Stimulated activated CD4-positive, alpha-beta T cell treated with anti-CD3 and anti-CD28 coated beads, TNF-alpha, amount 100 ng/mL, for 24 hours (primary cell): ENCODE measurements at regions not wholly inside any gene's neighbourhood (a gene's known extent, or its start where the extent isn't known, plus 50 kb on each side); places are given as distances from the start of the nearest gene placed in this dataset.

ENCODE experiments used
- DNase-seq, 3 experiments: peaks; one replicate each; pipeline ENCODE4 v3.0.0-alpha.2; 2020; ENCODE audit warnings: low read depth in 3 of 3

- DNase-seq, result no peak
Measured at GRCh38 chr5:153101235-153102180, 389.0 kb upstream of the GRIA1 start.

- DNase-seq, result no peak
Measured at GRCh38 chr5:153116916-153117315, 373.6 kb upstream of the GRIA1 start.

- DNase-seq, result no peak
Measured at GRCh38 chr5:153118018-153118417, 372.5 kb upstream of the GRIA1 start.

- no peak for DNase-seq
Measured at GRCh38 chr5:153122403-153122802, 368.1 kb upstream of the GRIA1 start.

GRCh38 chr5:153130296-153130695 is 360.2 kb upstream of the GRIA1 start:
- no peak for DNase-seq

- no peak for DNase-seq
Measured at GRCh38 chr5:153135411-153135810, 355.1 kb upstream of the GRIA1 start.

- no peak for DNase-seq
Measured at GRCh38 chr5:153136910-153137614, 353.4 kb upstream of the GRIA1 start.

GRCh38 chr5:153147891-153148623 is 342.4 kb upstream of the GRIA1 start:
- DNase-seq, result no peak

GRCh38 chr5:153148624-153148976 is 341.9 kb upstream of the GRIA1 start:
- DNase-seq, result no peak

- no peak for DNase-seq
Measured at GRCh38 chr5:153151558-153151957, 338.9 kb upstream of the GRIA1 start.

- no peak for DNase-seq
Measured at GRCh38 chr5:153153086-153153485, 337.4 kb upstream of the GRIA1 start.

- no peak for DNase-seq
Measured at GRCh38 chr5:153157156-153157555, 333.3 kb upstream of the GRIA1 start.

GRCh38 chr5:153158608-153159007 is 331.9 kb upstream of the GRIA1 start:
- no peak for DNase-seq

- no peak for DNase-seq
Measured at GRCh38 chr5:153159616-153160015, 330.9 kb upstream of the GRIA1 start.

- DNase-seq, result no peak
Measured at GRCh38 chr5:153168241-153168640, 322.2 kb upstream of the GRIA1 start.

- no peak for DNase-seq
Measured at GRCh38 chr5:153187503-153187902, 303.0 kb upstream of the GRIA1 start.

GRCh38 chr5:153206361-153206760 is 284.1 kb upstream of the GRIA1 start:
- no peak for DNase-seq

GRCh38 chr5:153209016-153209415 is 281.5 kb upstream of the GRIA1 start:
- no peak for DNase-seq

- DNase-seq, result no peak
Measured at GRCh38 chr5:153209687-153210086, 280.8 kb upstream of the GRIA1 start.

GRCh38 chr5:153211076-153211475 is 279.4 kb upstream of the GRIA1 start:
- DNase-seq, result no peak

- DNase-seq, result no peak
Measured at GRCh38 chr5:153212471-153212870, 278.0 kb upstream of the GRIA1 start.

GRCh38 chr5:153222936-153223335 is 267.5 kb upstream of the GRIA1 start:
- no peak for DNase-seq
